Activated B cell treated with CpG ODN at 0.5 μM for 24 hours (primary cell): ENCODE measurements at regions not wholly inside any gene's neighbourhood (a gene's known extent, or its start where the extent isn't known, plus 50 kb on each side); places are given as distances from the start of the nearest gene placed in this dataset.

Experiments used
- ATAC-seq: fragments of 200-7000 bp; cut with Tn5 transposase; one replicate; pipeline ENCODE4 v1.10.0; 2021; ENCODE audit warnings: low read depth, mild to moderate bottlenecking, moderate library complexity
- CTCF ChIA-PET: fragments of 350-600 bp; sonication (Branson Sonifier 250); formaldehyde crosslinking; loops from one replicate; lab custom pipeline; 2021; ENCODE audit warnings: antibody characterized with exemption; lab: Charles Lee
- POLR2A ChIA-PET: fragments of 350-600 bp; sonication (Branson Sonifier 250); formaldehyde crosslinking; loops from one replicate; lab custom pipeline; 2021; ENCODE audit warnings: antibody characterized with exemption; lab: Charles Lee
- DNase-seq: peaks from one replicate; pipeline ENCODE4 v3.0.0; 2022
- H3K27ac Mint-ChIP-seq: one replicate; pipeline ENCODE4 v1.8.0; 2020; ENCODE audit warnings: mixed read lengths
- H3K27me3 Mint-ChIP-seq: one replicate; pipeline ENCODE4 v1.8.0; 2021; ENCODE audit warnings: mixed read lengths
- H3K36me3 Mint-ChIP-seq: one replicate; pipeline ENCODE4 v1.8.0; 2021; ENCODE audit warnings: low read depth, mixed read lengths
- H3K4me1 Mint-ChIP-seq: one replicate; pipeline ENCODE4 v1.8.0; 2021; ENCODE audit warnings: mixed read lengths
- H3K4me3 Mint-ChIP-seq: one replicate; pipeline ENCODE4 v1.8.0; 2020; ENCODE audit warnings: mild to moderate bottlenecking, mixed read lengths
- H3K9me3 Mint-ChIP-seq: one replicate; pipeline ENCODE4 v1.8.0; 2020; ENCODE audit warnings: mixed read lengths
- intact Hi-C: fragments of 100-400 bp; cut with micrococcal nuclease; formaldehyde crosslinking; loops from one replicate; pipeline ENCODE4 v1.15.1; 2024
- TF ChIP-seq, protein P1 (sequence below): fragments of 200-600 bp; IDR thresholded peaks from one replicate; pipeline ENCODE4 v1.8.0; 2022; ENCODE audit warnings: antibody characterized with exemption, mild to moderate bottlenecking

DNA sequence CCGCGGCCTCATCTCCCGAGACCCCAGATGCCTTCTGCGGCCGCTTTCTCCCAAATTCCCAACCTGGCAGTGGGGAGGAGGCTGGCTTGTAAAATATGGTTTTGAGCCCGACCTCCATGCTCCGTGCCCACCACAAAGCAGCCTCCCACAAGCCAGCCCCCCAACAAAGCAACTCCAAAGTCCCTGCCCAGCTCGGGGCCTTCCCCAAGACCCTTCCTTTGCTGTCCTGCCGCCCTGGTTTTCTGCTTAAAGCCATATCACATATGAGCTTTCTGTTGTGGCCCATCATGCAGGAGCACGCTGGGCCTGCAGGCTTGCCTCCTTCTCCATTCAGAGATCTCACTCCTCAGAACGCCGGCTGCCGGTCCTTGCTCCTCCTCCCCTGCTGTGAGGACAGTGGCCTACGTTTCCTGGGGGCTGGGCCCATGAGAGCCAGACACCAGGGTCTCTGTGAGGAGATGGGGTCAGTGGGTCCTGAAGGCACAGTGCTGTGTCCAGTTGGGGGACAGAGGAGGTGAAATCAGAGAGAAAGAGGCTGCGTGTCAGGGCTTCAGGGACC lies 680.0 kb downstream of the BRD1 start:
- H3K27me3 Mint-ChIP-seq: no peaks in the 10 kb centered on the region
- ATAC-seq (no peak), DNase-seq (no peak)
- ChIA-PET POLR2A (no interaction called here), CTCF (no interaction called here)
- H3K36me3 Mint-ChIP-seq: no peaks in the 10 kb centered on the region
- H3K27ac Mint-ChIP-seq: no peak overlapping the region
- intact Hi-C loops: no loop called here
- no peak overlapping the region for H3K4me3 Mint-ChIP-seq
- TF ChIP-seq, protein P1, sequence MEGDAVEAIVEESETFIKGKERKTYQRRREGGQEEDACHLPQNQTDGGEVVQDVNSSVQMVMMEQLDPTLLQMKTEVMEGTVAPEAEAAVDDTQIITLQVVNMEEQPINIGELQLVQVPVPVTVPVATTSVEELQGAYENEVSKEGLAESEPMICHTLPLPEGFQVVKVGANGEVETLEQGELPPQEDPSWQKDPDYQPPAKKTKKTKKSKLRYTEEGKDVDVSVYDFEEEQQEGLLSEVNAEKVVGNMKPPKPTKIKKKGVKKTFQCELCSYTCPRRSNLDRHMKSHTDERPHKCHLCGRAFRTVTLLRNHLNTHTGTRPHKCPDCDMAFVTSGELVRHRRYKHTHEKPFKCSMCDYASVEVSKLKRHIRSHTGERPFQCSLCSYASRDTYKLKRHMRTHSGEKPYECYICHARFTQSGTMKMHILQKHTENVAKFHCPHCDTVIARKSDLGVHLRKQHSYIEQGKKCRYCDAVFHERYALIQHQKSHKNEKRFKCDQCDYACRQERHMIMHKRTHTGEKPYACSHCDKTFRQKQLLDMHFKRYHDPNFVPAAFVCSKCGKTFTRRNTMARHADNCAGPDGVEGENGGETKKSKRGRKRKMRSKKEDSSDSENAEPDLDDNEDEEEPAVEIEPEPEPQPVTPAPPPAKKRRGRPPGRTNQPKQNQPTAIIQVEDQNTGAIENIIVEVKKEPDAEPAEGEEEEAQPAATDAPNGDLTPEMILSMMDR: no peak
- no peaks in the 10 kb centered on the region for H3K4me1 Mint-ChIP-seq
- no peaks in the 10 kb centered on the region for H3K9me3 Mint-ChIP-seq

DNA sequence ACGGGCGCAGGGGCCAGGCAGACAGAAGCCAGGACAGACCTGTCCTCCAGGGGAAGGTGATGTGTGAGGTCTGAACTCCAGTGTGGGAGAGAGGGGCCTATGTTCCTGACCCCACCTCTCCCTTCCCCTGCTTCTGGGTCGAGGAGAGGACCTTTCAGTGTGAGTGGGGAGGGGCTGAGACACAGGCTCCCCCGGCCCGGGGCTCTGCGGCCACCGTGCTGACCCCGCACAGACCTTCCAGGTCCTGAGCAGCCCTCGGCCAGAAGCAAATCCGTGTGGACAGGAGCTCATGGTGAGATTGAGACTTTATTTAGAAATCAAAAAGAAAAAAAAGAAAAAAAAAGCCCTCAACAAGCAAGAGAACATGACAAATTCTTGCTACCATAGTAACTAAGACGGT lies 680.5 kb downstream of the BRD1 start:
- intact Hi-C loops: no loop called here
- Mint-ChIP-seq H3K36me3 (no peaks in the 10 kb centered on the region), H3K9me3 (no peaks in the 10 kb centered on the region), H3K4me3 (no peak overlapping the region), H3K27ac (no peak overlapping the region), H3K4me1 (no peaks in the 10 kb centered on the region), H3K27me3 (no peaks in the 10 kb centered on the region)
- POLR2A ChIA-PET: interaction anchor here (0.6 kb wide), 1 partner anchor 812 kb away, joined by 5 read pairs; no protein-coding TSS in a partner anchor
- no peak for DNase-seq
- TF ChIP-seq, protein P1: no peak
- CTCF ChIA-PET: no interaction called here
- ATAC-seq: no peak

DNA sequence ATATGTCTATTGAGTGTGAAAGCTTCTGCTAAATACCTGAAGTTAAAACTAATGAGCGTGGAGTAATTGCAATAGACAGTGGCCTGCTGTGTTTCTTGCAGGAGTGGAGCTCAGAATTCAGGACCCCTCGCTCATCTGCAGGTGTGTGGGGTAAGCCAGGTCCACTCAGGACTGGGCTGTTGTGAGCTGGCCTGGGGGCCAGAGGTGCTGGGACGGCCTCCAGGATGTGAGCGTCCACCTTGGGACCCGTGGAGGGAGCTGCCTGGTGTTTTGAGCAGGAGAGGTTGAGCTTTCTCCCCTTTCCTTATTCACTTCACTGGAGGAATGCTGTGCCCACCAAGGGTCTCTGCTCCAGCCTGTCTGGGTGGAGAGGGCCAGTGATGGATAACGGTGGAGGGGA lies 681.2 kb downstream of the BRD1 start:
- TF ChIP-seq, protein P1: no peak
- ChIA-PET POLR2A (no interaction called here), CTCF (no interaction called here)
- peaks cover 1% of the 10 kb centered on the region for H3K27me3 Mint-ChIP-seq
- no peaks in the 10 kb centered on the region for H3K9me3 Mint-ChIP-seq
- intact Hi-C loops: no loop called here
- no peak overlapping the region for H3K27ac Mint-ChIP-seq
- DNase-seq: no peak
- ATAC-seq: no peak
- no peaks in the 10 kb centered on the region for H3K4me1 Mint-ChIP-seq
- H3K4me3 Mint-ChIP-seq: no peak overlapping the region
- H3K36me3 Mint-ChIP-seq: no peaks in the 10 kb centered on the region

DNA sequence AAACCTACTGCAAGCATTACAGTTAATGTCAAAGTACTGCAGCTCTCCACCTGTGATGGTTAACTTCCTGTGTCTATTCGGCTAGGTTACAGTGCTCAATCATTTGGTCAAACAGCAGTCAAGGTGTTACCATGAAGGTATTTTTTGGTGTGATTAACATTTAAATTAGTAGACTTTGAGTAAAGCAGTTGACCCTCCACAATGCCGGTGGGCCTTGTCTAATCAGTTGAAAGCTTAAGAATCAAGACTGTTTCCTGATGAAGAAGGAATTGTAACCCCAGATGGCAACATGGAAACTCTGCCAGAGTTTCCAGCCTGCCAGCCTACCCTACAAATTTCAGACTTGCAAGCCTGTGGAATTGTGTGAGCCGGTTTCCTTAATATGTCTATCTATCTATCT lies 683.9 kb downstream of the BRD1 start:
- Mint-ChIP-seq H3K36me3 (no peaks in the 10 kb centered on the region), H3K27ac (no peak overlapping the region), H3K4me1 (no peaks in the 10 kb centered on the region), H3K4me3 (no peak overlapping the region), H3K9me3 (no peaks in the 10 kb centered on the region), H3K27me3 (peaks cover 3% of the 10 kb centered on the region)
- no peak for DNase-seq
- TF ChIP-seq, protein P1: no peak
- CTCF ChIA-PET: no interaction called here
- intact Hi-C loops: no loop called here
- ATAC-seq: no peak
- POLR2A ChIA-PET: no interaction called here

DNA sequence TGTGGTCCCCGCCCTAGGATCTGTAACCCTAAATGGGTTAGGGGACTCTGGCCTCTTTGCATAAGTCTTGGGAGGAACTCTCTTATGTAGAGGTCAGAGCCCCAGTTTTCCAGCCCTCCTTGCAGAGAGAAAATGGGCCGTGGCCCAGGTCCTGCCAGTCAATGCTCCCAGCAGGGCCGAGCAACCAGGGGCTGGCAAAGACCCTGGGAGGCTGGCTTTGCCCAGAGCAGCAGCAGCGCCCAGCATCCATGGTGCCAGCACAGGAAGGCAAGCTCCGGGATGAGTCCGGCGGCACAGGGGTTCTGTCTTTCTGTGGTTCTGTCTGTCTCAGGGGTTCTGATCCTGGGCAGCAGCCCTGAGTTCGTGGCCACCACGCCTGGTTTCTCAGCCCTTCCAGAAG lies 684.8 kb downstream of the BRD1 start:
- ChIA-PET CTCF (no interaction called here), POLR2A (no interaction called here)
- Mint-ChIP-seq H3K36me3 (no peaks in the 10 kb centered on the region), H3K4me1 (no peaks in the 10 kb centered on the region), H3K9me3 (no peaks in the 10 kb centered on the region), H3K27me3 (peaks cover 4% of the 10 kb centered on the region), H3K4me3 (no peak overlapping the region), H3K27ac (no peak overlapping the region)
- ATAC-seq (no peak), DNase-seq (no peak)
- TF ChIP-seq, protein P1: no peak
- intact Hi-C loops: no loop called here
